ENCODE measurements at regions not wholly inside any gene's neighbourhood (a gene's known extent, or its start where the extent isn't known, plus 50 kb on each side); places are given as distances from the start of the nearest gene placed in this dataset.

- Mint-ChIP-seq H3K9me3 (peaks cover 5 to 12% of the 10 kb centered on the region in 2 donors), H3K27ac (no peak overlapping the region), H3K36me3 (peaks cover 0 to 5% of the 10 kb centered on the region in 2 donors)
- ATAC-seq (no peak), DNase-seq (ENCODE audit: low spot score in 2 of 2) (no peak)
Measured at GRCh38 chr6:96276305-96276704, 245.3 kb upstream of the UFL1 start.

DNA sequence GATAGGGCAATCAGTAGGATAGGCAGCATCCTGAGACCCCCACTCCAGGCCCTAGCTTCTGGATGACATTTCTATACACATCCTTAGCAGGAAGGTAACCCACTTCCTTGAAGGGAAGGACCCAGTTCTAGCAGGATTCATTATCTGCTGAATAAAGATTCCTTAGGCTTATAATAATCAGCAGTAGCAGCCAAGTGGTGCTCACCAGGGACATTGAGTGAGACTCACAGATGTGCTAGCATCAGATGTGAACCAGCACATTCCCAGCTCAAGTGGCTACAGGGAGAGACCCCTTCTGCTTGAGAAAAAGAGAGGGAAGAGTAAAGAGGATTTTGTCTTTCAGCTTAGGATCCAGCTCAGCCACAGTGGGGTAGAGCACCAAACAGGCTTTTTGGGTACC, 244.8 kb upstream of the UFL1 start:
- ATAC-seq (no peak), DNase-seq (ENCODE audit: low spot score in 2 of 2) (no peak)
- H3K27ac Mint-ChIP-seq = no peak overlapping the region
- peaks cover 0 to 5% of the 10 kb centered on the region in 2 donors for H3K36me3 Mint-ChIP-seq
- peaks cover 5 to 12% of the 10 kb centered on the region in 2 donors for H3K9me3 Mint-ChIP-seq

DNA sequence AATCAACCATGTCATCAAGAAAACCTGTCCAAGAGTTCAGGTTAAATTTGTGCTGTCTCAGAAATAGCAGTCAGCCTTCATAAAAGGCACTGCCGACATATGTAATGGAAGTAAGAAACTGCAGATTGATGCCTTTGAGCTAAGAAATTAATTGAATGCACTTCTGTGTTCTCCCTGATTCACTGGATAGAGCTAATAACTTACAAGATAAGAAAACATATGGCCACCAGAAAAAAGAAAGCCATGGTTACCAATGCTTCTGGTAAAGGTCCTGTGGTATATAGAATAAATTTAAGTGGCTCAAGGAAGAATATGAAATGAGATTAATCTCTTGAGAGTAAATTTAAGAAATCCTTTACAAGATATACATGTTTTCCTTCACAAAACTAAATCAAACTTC, 242.5 kb upstream of the UFL1 start:
- peaks cover 0 to 7% of the 10 kb centered on the region in 2 donors for H3K9me3 Mint-ChIP-seq
- no peak overlapping the region for H3K27ac Mint-ChIP-seq
- no peak for ATAC-seq
- no peak for DNase-seq (ENCODE audit: low spot score in 2 of 2)
- H3K36me3 Mint-ChIP-seq = no peaks in the 10 kb centered on the region

- no peak for ATAC-seq
- no peak for DNase-seq (ENCODE audit: low spot score in 2 of 2)
- no peaks in the 10 kb centered on the region for H3K36me3 Mint-ChIP-seq
- no peak overlapping the region for H3K27ac Mint-ChIP-seq
- H3K9me3 Mint-ChIP-seq = peaks cover 0 to 3% of the 10 kb centered on the region in 2 donors
Measured at GRCh38 chr6:96286503-96286902, 235.1 kb upstream of the UFL1 start.

DNA sequence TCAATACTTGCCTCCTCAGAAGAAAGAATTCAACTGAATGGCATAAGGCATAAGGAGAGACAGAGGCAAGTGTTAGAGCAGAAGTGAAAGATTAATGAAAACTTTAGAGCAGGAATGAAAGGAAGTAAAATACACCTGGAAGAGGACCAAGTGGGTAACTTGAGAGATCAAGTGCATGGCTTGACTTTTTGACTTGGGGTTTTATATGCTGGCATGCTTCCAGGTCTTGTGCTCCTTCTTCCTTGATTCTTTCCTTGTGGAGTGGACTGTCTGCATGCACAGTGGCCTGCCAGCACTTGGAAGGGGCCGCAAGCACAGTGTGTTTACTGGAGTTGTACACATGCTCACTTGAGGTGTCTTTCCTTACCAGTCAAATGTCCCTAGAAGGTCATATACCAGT, 222.1 kb upstream of the UFL1 start:
- no peaks in the 10 kb centered on the region for H3K36me3 Mint-ChIP-seq
- DNase-seq (ENCODE audit: low spot score in 2 of 2) = no peak
- H3K27ac Mint-ChIP-seq = no peak overlapping the region
- H3K9me3 Mint-ChIP-seq = peaks cover 4 to 9% of the 10 kb centered on the region in 2 donors
- ATAC-seq = no peak

GRCh38 chr6:96301023-96301422, 220.6 kb upstream of the UFL1 start:
- Mint-ChIP-seq H3K27ac (no peak overlapping the region), H3K9me3 (peaks cover 0 to 9% of the 10 kb centered on the region in 2 donors), H3K36me3 (no peaks in the 10 kb centered on the region)
- DNase-seq (ENCODE audit: low spot score in 2 of 2) = no peak
- no peak for ATAC-seq

DNA sequence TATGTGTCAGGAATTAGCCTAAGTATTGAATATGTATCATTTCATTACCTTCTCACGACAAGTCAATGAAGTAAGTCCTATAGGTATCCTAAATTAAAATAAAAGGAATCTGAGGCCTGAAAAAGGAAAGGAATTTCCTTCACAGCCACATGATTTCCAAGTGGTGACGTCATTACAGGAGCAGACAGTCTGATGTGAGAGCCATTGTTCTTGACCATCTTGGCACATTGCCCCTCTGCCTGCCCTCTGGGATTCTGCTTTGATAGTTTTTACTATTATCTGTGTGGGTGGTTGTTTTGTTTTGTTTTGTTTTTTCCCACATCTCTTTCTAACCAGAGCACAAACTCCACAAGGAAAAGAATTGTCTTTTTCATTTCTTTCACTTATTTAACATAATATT, 219.8 kb upstream of the UFL1 start:
- Mint-ChIP-seq H3K9me3 (peaks cover 0 to 9% of the 10 kb centered on the region in 2 donors), H3K36me3 (no peaks in the 10 kb centered on the region), H3K27ac (no peak overlapping the region)
- DNase-seq (ENCODE audit: low spot score in 2 of 2) (no peak), ATAC-seq (no peak)

DNA sequence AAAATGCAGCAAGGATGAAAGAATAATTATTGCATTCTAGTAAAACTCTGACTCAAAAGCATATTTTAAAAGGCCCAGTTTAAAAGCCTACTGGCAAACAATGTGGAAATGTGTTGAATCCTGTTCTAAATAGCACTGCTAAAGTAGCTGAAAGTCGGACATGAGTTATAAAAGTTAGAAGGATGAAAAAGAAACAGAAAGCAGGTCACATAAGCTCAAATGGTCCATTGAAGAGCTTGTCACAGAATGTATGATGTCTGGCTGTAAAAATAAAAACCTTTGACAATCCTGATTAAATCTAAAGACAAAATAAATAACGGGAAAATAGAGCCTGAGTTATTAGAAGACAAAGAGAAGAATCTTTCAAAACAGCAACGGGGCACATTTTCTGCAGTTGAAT, 218.6 kb upstream of the UFL1 start:
- ATAC-seq = no peak
- Mint-ChIP-seq H3K9me3 (peaks cover 0 to 9% of the 10 kb centered on the region in 2 donors), H3K36me3 (no peaks in the 10 kb centered on the region), H3K27ac (no peak overlapping the region)
- DNase-seq (ENCODE audit: low spot score in 2 of 2) = no peak

- Mint-ChIP-seq H3K36me3 (no peaks in the 10 kb centered on the region), H3K27ac (no peak overlapping the region), H3K9me3 (peaks cover 3 to 13% of the 10 kb centered on the region in 2 donors)
- peak in 1 of 2 donors; percentile 89 for ATAC-seq
- DNase-seq (ENCODE audit: low spot score in 2 of 2) = no peak
Measured at GRCh38 chr6:96304997-96305396, 216.6 kb upstream of the UFL1 start.

- H3K27ac Mint-ChIP-seq = no peak overlapping the region
- no peak for DNase-seq (ENCODE audit: low spot score in 2 of 2)
- ATAC-seq = no peak
- H3K9me3 Mint-ChIP-seq = peaks cover 0 to 6% of the 10 kb centered on the region in 2 donors
- H3K36me3 Mint-ChIP-seq = no peaks in the 10 kb centered on the region
Measured at GRCh38 chr6:96330884-96331283, 190.7 kb upstream of the UFL1 start.

DNA sequence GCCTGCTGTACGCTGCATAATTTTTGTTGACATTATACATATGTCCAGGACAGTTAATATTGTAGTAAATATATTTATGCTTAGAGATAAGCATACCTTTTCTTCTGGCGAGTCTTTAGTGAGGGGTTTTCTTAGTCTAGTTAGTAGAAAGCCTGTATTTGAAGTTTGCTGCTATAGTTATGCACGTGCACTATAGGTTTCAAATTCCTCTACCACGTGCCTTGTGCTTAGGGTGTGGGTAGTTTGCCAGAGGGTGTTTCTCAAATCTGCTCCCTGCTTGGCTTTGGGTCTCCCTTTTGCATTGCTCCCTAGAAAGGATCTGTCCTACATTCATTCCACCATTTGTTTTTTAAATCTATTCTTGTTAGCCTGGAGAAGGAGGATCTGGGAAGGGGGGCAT, 181.4 kb upstream of the UFL1 start:
- H3K36me3 Mint-ChIP-seq = peaks cover 0 to 6% of the 10 kb centered on the region in 2 donors
- peaks cover 6 to 9% of the 10 kb centered on the region in 2 donors for H3K9me3 Mint-ChIP-seq
- no peak for DNase-seq (ENCODE audit: low spot score in 2 of 2)
- no peak for ATAC-seq
- H3K27ac Mint-ChIP-seq = no peak overlapping the region

DNA sequence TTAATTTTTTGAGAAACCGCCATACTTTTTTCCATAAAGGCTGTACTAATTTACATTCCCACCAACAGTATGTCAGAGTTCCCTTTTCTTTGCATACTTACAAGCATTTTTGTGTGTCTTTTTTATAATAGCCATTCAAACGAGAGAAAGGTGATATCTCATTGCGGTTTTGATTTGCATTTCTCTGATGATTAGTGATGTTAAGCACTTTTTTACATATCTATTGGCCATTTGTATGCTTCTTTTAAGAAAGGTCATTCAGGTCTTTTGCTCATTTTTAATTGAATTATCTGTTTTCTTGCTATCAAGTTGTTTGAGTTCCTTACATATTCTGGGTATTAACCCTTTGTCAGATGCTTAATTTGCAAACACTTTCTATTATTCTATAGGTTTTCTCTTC, 176.1 kb upstream of the UFL1 start:
- no peak overlapping the region for H3K27ac Mint-ChIP-seq
- no peak for DNase-seq (ENCODE audit: low spot score in 2 of 2)
- H3K9me3 Mint-ChIP-seq = peaks cover 5 to 6% of the 10 kb centered on the region in 2 donors
- peaks cover 0 to 6% of the 10 kb centered on the region in 2 donors for H3K36me3 Mint-ChIP-seq
- no peak for ATAC-seq

DNA sequence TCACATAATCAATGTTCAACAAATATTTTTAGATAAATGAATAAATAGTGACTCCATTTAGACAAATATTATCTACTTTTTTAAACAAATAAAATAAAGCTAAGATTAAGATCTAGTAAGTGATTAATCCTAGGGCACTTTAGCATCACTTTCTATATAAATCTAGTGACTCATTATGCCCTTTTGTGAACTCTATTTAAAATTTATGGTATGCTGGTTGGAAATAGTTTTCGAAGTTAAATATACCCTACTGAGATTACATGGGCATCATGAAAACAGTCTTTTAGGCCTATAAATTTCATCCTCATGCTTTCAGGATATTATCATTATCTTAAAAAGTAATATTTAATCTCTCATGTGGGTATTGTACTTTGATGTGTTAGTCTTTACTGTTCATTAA, 140.4 kb upstream of the UFL1 start:
- peaks cover 0 to 5% of the 10 kb centered on the region in 2 donors for H3K9me3 Mint-ChIP-seq
- ATAC-seq = no peak
- no peak overlapping the region for H3K27ac Mint-ChIP-seq
- no peaks in the 10 kb centered on the region for H3K36me3 Mint-ChIP-seq
- DNase-seq (ENCODE audit: low spot score in 2 of 2) = no peak

DNA sequence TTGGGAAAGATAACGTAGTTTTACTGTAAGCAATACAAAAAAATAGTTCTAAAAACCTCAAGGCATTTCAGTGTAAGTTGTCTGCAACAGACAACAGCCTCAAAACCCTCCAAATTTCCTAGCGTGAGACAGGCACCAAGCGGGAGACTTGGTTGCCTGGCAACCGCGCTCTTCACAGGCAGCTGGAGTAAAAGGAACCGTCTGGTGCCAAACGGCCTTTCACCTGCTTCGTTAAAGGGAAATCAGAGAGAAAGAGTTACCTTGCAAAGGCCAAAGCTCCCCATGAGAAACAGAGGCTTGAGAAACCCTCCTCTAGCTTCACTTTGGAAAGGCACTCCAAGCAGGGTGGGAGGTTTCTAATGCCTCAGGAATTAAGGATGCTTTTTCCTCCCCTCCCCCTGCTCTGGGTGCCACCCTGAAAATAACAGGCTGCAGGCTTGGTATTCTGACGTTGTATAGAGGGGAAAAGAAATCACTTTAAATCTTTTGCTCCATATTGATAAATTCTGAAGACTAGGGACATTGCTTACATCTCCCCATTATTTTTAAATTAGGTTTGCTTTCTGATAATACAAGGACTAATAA, 129.7 kb upstream of the UFL1 start:
- no peaks in the 10 kb centered on the region for H3K9me3 Mint-ChIP-seq
- H3K36me3 Mint-ChIP-seq = no peaks in the 10 kb centered on the region
- no peak overlapping the region for H3K27ac Mint-ChIP-seq
- ATAC-seq (peak in 1 of 2 donors; percentile 32), DNase-seq (ENCODE audit: low spot score in 2 of 2) (peak in 1 of 2 donors; percentile 2)

DNA sequence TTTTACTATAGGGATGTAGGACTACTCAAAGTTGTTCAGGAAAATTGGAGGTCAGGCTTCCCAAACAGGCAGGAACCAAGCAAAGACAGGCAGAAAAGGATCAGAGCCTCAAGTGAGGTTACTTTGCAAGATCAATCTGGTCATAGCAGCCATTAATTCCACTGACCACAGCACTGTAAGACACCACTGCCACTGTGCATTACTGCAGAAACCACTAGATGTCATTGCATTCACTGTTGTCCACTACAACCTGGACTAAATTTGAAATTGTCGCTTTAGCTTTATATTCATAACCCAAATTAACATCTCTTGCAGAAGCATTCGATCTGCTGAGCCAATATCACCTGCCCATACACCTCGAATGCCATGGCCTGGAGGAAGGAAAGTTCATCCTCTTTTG, 126.9 kb upstream of the UFL1 start:
- no peaks in the 10 kb centered on the region for H3K36me3 Mint-ChIP-seq
- ATAC-seq = no peak
- no peaks in the 10 kb centered on the region for H3K9me3 Mint-ChIP-seq
- DNase-seq (ENCODE audit: low spot score in 2 of 2) = no peak
- H3K27ac Mint-ChIP-seq = no peak overlapping the region

DNA sequence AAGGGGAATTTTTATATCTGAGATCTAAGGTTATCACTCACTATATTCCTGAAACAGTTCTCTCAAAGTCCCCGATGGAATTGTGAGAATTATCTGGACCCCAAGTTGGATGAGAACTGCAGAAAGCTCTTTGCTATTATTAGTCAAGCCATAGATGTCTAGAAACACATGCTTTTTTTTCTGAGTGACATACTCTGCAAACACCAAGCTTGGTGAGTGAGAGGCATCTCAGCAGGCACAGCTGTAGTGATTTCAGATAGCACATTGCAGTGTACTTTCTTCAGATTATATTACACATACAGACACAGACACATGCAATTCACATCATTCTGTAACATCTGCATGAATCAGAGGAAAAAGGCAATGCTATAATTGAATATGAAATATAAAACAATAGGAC, 111.1 kb upstream of the UFL1 start:
- peaks cover 0 to 4% of the 10 kb centered on the region in 2 donors for H3K9me3 Mint-ChIP-seq
- DNase-seq (ENCODE audit: low spot score in 2 of 2) (no peak), ATAC-seq (no peak)
- H3K27ac Mint-ChIP-seq = no peak overlapping the region
- no peaks in the 10 kb centered on the region for H3K36me3 Mint-ChIP-seq

GRCh38 chr6:96420294-96420693, 101.3 kb upstream of the UFL1 start:
- DNase-seq (ENCODE audit: low spot score in 2 of 2) (no peak), ATAC-seq (no peak)
- Mint-ChIP-seq H3K9me3 (peaks cover 5 to 19% of the 10 kb centered on the region in 2 donors), H3K27ac (no peak overlapping the region), H3K36me3 (peaks cover 0 to 10% of the 10 kb centered on the region in 2 donors)

DNA sequence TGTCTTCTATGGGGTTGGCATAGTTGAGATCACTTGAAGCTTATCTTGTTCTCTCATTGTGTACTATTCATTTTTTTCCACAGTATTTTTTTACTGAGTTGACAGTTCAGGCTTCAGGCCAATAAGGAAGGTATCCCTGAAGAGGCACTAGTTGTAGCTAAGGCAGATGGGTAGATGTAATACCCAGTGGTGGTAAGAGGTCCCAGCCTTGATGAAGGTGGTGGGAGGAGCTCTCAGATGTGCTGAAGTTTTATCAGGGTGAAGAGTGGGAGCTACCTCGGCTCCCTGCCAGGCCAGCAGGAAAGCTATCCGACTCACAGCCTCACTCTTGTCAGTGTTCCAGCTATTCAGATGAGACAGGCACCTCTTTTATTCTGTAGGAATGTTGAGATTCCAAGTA, 87.7 kb upstream of the UFL1 start:
- ATAC-seq = no peak
- no peak for DNase-seq (ENCODE audit: low spot score in 2 of 2)
- peaks cover 33 to 41% of the 10 kb centered on the region in 2 donors for H3K9me3 Mint-ChIP-seq
- peaks cover 6 to 21% of the 10 kb centered on the region in 2 donors for H3K36me3 Mint-ChIP-seq
- H3K27ac Mint-ChIP-seq = no peak overlapping the region

Data from activated naive CD4-positive, alpha-beta T cell treated with anti-CD3 and anti-CD28 coated beads, Interleukin-2, amount 50 U/mL, for 72 hours (primary cell).